PFSK-1 (cell line): ENCODE measurements at regions not wholly inside any gene's neighbourhood (a gene's known extent, or its start where the extent isn't known, plus 50 kb on each side); places are given as distances from the start of the nearest gene placed in this dataset.

Experiments
- POLR2AphosphoS5 ChIP-seq: IDR thresholded peaks from 2 replicates; pipeline ENCODE4 v1.6.1; 2012; ENCODE audit warnings: low read depth, mild to moderate bottlenecking, control low read depth, low read length, moderate library complexity
- SIN3A ChIP-seq: IDR thresholded peaks from 2 replicates; pipeline ENCODE4 v1.6.1; 2012; ENCODE audit warnings: mild to moderate bottlenecking, low read length, moderate library complexity, borderline replicate concordance; ENCODE audit not compliant: insufficient read depth
- TF ChIP-seq, protein P1 (sequence below), 2 experiments: IDR thresholded peaks; 2 replicates each; pipeline versions ENCODE4 v1.6.1 to v1.8.0; 2011 to 2012; ENCODE audit warnings: low read depth in 2 of 2, low read length in 2 of 2, control low read depth in 1 of 2, inconsistent platforms in 1 of 2, mild to moderate bottlenecking in 1 of 2, moderate library complexity in 1 of 2; ENCODE audit not compliant: insufficient read depth in 1 of 2

DNA sequence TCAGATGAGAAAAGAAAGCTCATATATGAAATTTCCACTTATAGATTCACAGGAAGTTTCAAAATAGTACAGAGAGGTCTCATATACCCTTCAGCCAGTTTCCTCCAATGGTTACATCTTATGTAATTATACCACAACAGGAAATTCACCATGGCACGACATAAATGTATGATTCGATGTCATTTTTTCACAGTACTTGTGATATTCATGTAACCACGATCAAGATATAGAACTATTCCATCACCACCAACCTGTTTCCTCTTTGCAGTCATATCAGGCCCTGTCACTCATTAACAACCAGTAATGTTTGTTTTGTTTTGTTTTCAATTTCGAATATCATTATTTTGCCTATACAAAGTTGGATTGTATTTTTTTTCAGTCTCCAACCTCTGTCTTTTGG is 314.3 kb upstream of the POU3F3 start:
- TF ChIP-seq POLR2AphosphoS5: no peak
- TF ChIP-seq, protein P1, sequence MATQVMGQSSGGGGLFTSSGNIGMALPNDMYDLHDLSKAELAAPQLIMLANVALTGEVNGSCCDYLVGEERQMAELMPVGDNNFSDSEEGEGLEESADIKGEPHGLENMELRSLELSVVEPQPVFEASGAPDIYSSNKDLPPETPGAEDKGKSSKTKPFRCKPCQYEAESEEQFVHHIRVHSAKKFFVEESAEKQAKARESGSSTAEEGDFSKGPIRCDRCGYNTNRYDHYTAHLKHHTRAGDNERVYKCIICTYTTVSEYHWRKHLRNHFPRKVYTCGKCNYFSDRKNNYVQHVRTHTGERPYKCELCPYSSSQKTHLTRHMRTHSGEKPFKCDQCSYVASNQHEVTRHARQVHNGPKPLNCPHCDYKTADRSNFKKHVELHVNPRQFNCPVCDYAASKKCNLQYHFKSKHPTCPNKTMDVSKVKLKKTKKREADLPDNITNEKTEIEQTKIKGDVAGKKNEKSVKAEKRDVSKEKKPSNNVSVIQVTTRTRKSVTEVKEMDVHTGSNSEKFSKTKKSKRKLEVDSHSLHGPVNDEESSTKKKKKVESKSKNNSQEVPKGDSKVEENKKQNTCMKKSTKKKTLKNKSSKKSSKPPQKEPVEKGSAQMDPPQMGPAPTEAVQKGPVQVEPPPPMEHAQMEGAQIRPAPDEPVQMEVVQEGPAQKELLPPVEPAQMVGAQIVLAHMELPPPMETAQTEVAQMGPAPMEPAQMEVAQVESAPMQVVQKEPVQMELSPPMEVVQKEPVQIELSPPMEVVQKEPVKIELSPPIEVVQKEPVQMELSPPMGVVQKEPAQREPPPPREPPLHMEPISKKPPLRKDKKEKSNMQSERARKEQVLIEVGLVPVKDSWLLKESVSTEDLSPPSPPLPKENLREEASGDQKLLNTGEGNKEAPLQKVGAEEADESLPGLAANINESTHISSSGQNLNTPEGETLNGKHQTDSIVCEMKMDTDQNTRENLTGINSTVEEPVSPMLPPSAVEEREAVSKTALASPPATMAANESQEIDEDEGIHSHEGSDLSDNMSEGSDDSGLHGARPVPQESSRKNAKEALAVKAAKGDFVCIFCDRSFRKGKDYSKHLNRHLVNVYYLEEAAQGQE (IDR thresholded peaks at IDR 0.05; ENCODE audit: insufficient read depth in 1 of 2, low read depth in 2 of 2, low read length in 2 of 2): no peak
- no peak for TF ChIP-seq SIN3A
